ENCODE measurements at regions not wholly inside any gene's neighbourhood (a gene's known extent, or its start where the extent isn't known, plus 50 kb on each side); places are given as distances from the start of the nearest gene placed in this dataset.
"Not testable (repeated sequence)": the region's sequence is repeated elsewhere in the genome, so short reads cannot be mapped to it uniquely, and the experiment has no call there.

GRCh38 chr6:63441266-63441956 lies 121.6 kb upstream of the LGSN start:
- DNase-seq = peak; percentile 77

DNA sequence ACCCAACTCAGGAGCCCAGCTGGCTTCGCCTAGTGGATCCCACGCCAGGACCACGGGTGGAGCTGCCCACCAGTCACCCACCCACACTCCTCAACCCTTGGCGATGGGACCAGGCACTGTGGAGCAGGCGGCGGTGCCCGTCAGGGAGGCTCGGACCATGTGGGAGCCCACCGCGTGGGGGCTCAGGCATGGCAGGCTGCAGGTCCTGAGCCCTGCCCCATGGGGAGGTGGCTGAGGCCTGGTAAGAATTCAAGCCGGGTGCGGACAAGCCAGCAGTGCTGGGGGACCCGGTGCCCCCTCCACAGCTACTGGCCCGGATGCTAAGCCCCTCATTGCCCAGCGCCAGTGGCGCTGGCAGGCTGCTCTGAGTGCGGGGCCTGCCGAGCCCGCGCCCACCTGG lies 123.1 kb upstream of the LGSN start:
- DNase-seq = no peak

GRCh38 chr6:63444768-63445167 lies 125.0 kb upstream of the LGSN start:
- no peak for DNase-seq

DNA sequence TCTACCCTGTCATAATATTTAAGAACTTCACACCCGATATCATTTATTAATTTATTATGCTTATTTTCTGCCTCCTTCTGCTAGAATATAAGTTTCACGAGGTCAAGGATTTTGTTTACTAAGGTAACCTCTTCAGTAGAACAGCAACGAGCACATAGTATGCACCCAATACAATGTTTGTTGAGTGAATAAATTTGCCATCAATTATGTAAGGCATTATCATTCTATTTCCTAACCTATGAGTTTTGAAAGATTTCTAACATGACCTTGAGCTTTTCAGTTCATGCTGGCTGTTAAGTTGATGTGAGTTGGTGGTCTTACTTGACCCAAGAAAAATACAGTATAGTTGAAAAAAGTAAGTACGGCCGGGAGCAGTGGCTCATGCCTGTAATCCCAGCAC lies 125.9 kb upstream of the LOC128125822 start:
- no peak for DNase-seq

DNA sequence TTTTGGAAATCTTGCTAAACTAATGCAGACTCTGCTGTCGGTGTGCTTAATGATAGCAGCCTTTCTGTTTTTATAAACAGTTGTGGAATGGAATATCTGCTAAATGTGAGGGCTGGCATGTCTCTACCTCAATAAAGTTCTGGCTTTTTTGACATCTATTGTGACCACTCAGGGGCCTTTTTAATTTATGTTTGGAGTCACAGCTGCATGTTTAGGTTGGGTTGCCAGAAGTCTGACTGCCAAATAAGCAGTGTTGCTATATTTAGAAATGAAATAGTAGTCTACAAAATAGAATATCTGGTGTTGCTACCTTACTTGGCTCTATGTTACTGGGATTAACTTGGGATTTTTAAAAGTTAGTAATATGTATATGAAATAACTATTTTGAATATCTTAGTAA lies 125.1 kb upstream of the LOC128125822 start:
- DNase-seq = no peak

- DNase-seq = no peak
Observed at GRCh38 chr6:63448229-63448628, 124.1 kb upstream of the LOC128125822 start.

- DNase-seq = no peak
Observed at GRCh38 chr6:63449714-63450113, 122.6 kb upstream of the LOC128125822 start.

DNA sequence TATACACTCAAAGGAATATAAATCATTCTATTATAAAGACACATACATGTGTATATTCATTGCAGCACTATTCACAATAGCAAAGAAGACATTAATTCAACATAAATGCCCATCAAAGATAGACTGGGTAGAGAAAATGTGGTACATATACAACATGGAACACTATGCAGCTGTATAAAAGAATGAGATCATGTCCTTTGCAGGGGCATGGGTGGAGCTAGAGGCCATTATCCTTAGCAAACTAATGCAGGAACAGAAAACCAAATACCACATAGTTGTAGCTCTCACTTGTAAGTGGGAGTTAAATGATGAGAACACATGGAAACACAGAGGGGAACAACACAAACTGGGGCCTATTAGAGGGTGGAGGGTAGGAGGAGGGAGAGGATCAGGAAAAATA lies 121.0 kb upstream of the LOC128125822 start:
- no peak for DNase-seq

DNA sequence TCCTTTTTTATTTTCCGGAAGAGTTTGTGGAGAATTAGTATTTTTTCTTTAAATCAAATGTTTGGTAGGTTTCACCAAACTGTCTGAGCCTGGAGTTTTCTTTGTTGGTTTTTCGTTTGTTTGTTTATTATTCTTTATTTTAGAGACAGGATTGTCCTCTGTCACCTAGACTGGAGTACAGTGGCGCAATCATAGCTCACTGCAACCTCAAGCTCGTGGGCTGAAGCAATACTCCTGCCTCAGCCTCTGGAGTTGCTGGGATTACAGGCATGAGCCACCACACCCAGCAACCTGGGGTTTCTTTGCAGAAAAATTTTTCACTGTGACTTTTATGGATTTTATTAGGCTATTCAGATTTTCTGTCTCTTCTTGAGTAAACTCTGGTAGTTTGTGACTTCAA lies 120.2 kb upstream of the LOC128125822 start:
- DNase-seq = no peak

DNA sequence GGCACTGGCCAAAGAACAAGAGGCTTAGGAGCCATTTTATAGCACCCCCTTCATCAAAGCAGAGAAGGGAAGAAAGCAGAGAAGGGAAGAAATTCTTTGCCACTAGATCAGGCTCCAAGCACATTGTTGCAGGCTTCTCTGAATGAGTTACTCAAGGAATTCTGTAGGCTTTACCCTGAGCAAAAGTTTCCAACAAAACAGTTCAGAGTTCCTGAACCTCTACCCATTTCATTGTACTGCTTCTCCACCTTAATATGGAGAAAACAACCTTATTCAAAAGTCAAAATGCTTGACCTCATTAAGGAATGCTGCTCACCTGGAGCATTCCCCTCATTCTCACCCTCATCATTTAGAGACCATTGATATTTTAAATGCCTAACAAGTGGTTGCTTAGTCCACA lies 115.5 kb upstream of the LOC128125822 start:
- DNase-seq = no peak

DNA sequence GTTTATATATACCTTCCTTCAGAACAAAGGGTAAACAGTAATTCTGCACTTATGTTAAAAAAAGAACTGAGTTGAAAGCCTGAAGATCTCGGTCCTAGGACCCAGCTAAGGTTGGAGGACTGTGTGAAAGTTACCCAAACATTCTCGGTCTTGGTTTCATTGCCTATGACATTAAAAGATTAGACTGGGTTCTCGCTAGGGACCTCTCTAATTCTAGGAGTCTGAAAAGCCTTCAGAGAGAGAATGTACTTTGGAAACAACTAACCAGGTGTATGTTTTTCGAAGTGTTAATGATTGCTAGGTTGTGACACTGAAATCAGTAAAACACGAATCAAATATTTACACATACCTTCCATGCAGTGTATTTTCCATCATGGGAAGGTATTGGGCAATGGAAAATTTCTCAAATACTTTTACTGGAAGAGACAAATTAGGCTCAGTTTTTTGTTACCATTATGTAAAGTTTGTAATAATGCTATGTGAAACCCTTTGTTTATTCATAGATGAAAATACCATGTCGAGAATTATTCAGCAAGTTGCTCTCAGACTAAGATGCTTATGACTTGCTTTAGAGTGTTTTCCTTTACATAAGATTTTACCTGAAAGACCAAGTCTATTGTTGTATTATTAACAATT lies 113.7 kb upstream of the LOC128125822 start:
- no peak for DNase-seq

DNA sequence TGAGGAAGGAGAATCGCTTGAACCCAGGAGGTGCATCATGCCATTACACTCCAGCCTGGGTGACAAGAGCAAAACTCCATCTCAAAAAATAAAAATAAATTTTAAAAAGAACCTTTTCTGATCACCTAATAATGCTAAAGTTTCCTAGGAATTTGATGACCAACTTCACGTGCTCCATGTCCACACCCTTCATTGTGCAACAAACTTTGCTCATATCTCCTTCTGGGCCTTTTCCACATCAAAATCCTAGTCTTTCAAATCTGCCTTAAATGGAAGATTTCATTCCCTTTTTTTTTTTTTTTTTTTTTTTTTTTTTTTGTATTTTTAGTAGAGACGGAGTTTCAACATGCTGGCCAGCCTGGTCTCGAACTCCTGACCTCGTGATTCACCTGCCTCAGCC lies 112.5 kb upstream of the LOC128125822 start:
- DNase-seq = no peak

DNA sequence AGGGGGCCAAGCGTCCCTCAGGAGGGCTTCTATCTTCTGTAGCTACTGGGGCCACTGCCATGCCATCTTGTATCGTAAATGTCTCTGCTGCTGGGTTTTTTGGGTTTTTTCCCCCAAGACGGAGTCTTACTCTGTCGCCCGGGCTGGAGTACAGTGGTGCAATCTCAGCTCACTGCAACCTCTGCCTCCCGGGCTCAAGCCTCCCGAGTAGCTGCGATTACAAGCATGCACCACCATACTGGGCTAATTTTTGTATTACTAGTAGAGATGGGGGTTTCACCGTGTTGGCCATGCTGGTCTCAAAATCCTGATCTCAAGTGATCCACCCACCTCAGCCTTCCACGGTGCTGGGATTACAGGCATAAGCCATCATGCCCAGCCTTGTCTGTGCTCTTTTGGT lies 111.3 kb upstream of the LOC128125822 start:
- DNase-seq = no peak

DNA sequence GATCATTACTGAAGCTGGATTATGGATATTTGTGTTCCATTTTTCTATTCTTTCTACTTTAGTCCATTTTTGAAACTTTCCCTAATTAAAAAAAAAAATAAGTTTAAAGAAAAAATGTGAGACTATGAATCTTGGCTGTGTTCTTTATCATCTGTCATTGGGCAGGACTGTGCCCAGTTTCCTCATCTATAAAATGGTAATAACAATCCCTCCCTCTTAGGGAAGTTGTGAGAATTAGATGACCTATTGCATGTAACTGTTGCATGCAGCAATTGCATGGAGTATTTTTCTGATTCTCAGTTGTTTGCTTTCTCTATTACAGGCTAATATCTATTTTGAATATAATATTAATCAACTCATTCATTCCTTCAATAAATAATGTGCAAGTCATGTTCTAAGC lies 108.2 kb upstream of the LOC128125822 start:
- DNase-seq = no peak

- no peak for DNase-seq
Observed at GRCh38 chr6:63465750-63466149, 106.5 kb upstream of the LOC128125822 start.

- no peak for DNase-seq
Observed at GRCh38 chr6:63466242-63466733, 106.0 kb upstream of the LOC128125822 start.

- DNase-seq = no peak
Observed at GRCh38 chr6:63467247-63467954, 104.9 kb upstream of the LOC128125822 start.

DNA sequence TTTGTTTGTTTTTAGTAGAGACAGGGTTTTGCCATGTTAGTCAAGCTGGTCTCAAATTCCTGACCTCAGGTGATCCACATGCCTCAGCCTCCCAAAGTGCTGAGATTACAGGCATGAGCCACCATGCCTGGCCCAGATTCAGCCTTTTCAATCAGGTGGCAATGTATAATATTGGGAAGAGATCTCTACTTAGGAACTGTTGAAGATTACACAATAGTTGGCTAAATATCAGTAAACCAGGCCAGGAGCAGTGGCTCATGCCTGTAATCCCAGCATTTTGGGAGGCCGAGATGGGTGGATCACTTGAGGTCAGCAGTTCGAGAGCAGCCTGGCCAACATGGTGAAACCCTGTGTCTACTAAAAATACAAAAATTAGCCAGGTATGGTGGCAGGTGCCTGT lies 101.1 kb upstream of the LOC128125822 start:
- not testable (repeated sequence) for DNase-seq

DNA sequence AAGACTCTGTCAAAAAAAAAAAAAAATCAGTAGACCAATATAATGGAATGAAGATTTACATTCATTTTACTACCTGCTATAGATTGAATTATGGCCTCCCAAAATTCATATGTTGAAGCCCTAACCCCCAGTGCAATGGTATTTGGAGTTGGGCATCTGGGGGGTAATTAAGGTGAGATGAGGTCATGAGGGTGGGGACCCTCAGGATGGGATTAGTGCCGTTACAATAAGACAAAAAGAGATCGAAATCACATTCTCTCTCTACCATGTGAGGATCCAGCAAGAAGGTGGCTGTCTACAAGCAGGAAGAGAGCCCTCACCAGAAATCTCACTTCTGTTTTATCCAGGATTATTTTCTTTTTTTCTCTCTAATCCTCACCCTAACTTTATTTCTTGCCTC lies 100.6 kb upstream of the LOC128125822 start:
- DNase-seq = no peak

DNA sequence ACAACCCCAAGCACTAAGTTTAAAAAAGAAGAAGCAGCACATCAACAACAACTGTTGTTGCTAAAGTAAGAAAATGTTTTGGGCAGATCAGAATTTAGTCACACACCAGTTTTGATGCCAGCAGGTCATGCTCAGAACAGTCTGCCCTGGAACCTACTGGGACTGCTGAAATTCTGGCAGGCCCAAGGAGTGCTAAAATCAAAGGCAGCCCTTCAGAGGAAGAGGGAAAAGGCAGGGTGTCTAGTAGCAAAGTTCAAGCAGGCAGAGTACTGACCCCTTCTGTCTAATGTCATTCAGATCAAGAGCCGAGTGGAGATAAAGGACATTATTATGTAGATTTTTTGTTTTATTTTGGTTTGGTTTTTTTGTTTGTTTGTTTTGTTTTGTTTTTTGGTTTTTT lies 96.6 kb upstream of the LOC128125822 start:
- no peak for DNase-seq

DNA sequence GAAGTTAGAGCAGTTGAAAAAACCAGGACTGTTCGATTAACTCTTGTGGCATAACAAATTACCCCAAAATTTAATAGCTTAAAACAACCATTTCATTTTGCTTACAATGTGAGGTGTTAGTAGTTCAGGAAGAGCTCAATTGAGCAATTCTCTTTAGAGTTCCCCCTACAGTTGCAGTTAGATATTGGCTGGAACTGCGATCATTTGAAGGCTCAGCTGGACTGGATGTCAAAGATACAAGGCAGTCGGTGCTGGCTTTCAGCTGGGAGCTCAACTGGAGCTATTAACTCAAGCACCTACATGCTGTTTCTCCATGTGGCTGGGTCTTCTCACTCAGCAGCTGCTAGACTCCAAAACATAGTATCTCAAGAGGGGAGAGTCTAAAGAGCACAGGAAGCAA lies 96.0 kb upstream of the LOC128125822 start:
- DNase-seq = no peak

GRCh38 chr6:63477422-63478040 lies 94.7 kb upstream of the LOC128125822 start:
- DNase-seq = no peak

DNA sequence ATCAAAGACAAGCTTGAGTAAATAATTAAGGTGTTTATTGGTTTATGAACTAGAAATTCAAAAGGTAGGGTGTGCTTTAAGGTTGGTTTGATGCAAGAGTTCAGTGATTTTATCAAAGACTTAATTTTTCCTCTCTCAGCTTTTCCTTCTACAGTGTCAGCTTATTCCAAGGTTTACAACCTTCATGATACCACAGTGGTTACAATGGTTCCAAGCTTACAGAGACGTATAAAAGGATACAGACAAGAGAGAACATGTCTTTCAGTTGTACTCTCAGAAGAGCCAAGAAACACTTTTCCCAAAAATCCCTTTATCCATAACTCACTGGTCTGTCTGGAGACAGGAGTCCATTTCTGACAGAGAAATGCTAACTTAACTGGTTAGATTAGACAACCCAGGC lies 93.5 kb upstream of the LOC128125822 start:
- no peak for DNase-seq

DNA sequence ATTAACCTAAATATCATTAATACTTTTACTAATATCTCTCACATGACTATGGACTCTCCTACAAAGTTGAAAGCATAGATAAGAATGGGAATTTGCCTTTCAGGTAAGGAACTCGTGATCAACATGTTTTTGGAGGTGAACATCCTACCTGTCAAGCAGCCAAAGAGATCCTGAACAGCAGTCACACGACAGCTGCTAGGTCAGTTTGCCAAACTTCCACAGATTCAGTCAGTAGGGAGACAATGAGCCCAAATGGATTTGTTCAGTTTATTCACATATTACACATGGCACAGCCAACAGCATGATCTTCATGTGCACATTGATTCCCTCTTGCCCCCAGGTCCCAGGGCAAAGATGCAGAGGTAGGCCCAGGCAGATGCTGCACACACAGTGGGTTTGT lies 86.1 kb upstream of the LOC128125822 start:
- DNase-seq = no peak
